ENCODE measurements at regions not wholly inside any gene's neighbourhood (a gene's known extent, or its start where the extent isn't known, plus 50 kb on each side); places are given as distances from the start of the nearest gene placed in this dataset.

GRCh38 chr2:7707723-7708122 is 790.5 kb downstream of the RNF144A start:
- TF ChIP-seq POLR2A (IDR thresholded peaks at IDR 0.05) (no peak), CTCF (IDR thresholded peaks at IDR 0.05) (no peak)
